ENCODE measurements at regions not wholly inside any gene's neighbourhood (a gene's known extent, or its start where the extent isn't known, plus 50 kb on each side); places are given as distances from the start of the nearest gene placed in this dataset.

DNA sequence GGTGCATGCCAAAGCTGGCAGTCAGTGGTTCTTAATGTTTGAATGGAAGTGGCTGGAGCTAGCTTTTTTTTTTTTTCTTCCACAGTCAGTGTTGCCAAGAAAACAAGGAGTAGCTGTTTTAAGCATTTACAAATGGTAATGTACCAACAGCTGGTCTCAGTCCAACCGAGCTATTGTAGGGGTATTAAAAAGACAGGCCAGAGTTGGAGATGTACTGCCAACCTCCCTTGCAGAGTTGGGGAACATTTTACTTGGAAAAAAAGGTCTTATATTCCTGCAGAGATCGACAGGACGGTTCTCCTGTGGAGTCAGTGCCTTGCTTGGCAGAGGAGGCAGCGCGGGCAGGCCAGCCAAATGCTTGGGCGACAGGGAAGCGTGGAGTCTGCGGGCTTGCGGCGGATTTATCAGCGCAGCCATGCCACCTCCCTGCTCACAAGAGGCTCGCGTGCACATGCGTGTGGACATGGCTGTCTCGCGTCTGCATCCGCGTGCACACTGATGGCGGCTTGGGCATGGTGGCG lies 338.1 kb downstream of the RPS6KC1 start:
- TF ChIP-seq, protein P1, sequence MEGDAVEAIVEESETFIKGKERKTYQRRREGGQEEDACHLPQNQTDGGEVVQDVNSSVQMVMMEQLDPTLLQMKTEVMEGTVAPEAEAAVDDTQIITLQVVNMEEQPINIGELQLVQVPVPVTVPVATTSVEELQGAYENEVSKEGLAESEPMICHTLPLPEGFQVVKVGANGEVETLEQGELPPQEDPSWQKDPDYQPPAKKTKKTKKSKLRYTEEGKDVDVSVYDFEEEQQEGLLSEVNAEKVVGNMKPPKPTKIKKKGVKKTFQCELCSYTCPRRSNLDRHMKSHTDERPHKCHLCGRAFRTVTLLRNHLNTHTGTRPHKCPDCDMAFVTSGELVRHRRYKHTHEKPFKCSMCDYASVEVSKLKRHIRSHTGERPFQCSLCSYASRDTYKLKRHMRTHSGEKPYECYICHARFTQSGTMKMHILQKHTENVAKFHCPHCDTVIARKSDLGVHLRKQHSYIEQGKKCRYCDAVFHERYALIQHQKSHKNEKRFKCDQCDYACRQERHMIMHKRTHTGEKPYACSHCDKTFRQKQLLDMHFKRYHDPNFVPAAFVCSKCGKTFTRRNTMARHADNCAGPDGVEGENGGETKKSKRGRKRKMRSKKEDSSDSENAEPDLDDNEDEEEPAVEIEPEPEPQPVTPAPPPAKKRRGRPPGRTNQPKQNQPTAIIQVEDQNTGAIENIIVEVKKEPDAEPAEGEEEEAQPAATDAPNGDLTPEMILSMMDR (IDR thresholded peaks at IDR 0.05; ENCODE audit: low read depth, low read length): no peak
- no peak overlapping the region for H3K4me3 ChIP-seq (ENCODE audit: low read depth, low read length)
- in situ Hi-C loops (cut with HindIII; ENCODE audit: low sequenced_read_pairs): no loop called here
- DNase-seq (ENCODE audit: low read depth, low spot score): peak; percentile 4

DNA sequence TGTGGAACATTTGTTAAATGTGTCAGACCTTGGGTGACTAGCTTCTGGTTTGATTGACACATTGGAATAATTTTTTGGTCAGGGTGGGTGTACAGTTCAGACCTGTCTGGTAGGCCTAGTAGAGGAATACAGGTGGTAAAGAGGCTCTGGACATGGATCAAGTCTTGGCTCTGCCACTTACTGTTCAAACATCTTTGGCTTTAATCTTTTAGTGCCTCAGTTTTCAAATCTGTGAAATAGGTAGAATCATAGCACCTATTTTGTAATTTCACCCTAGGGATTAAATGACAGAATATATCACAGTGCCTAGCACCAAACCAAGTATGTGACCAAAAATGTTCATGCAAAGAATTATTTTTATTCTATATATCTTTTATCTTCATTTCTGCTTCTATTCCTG lies 340.4 kb downstream of the RPS6KC1 start:
- H3K4me3 ChIP-seq (ENCODE audit: low read depth, low read length): no peak overlapping the region
- no peak for DNase-seq (ENCODE audit: low read depth, low spot score)
- TF ChIP-seq, protein P1 (IDR thresholded peaks at IDR 0.05; ENCODE audit: low read depth, low read length): no peak
- in situ Hi-C loops (cut with HindIII; ENCODE audit: low sequenced_read_pairs): no loop called here

DNA sequence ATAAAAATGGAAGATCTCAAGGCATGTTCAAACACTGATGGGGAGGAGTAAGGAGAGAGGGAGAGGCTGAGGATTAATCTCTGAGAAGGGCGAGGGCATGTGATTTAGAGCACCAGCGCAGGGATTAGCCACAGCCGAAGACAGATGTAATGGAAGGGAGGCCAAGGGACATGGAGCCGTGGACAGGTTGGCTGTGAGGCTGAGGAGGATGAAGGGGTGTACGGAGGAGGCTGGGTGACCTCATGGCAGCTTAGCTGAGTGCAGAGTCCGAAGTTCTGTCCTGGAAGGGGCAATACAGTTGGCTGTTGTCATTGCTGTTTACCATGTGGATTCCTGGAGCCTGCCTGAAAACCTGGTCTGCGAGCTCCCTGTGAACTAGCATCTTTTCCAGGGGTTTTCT lies 342.8 kb downstream of the RPS6KC1 start:
- no peak overlapping the region for H3K4me3 ChIP-seq (ENCODE audit: low read depth, low read length)
- in situ Hi-C loops (cut with HindIII; ENCODE audit: low sequenced_read_pairs): no loop called here
- DNase-seq (ENCODE audit: low read depth, low spot score): no peak
- TF ChIP-seq, protein P1 (IDR thresholded peaks at IDR 0.05; ENCODE audit: low read depth, low read length): no peak

DNA sequence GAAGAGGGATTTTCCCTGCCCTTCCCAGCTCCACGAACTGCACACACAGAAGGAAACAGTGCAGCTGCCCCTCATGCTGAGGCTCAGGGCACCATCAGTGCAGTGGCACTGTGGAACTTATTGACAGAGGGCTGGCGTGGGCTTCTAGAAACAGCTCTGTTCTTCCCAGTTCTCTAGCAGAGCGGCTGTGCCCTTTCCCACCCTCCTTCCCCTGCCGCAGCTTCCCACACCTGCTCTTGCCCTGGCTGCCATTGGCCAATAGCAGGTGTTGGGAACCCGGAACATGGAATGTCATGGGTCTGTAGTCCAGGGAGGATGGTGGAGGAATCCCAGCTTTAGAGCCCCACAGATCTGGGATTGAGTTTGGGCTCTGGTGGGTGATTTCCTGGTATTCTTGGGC lies 343.8 kb downstream of the RPS6KC1 start:
- TF ChIP-seq, protein P1 (IDR thresholded peaks at IDR 0.05; ENCODE audit: low read depth, low read length): no peak
- H3K4me3 ChIP-seq (ENCODE audit: low read depth, low read length): no peak overlapping the region
- DNase-seq (ENCODE audit: low read depth, low spot score): no peak
- in situ Hi-C loops (cut with HindIII; ENCODE audit: low sequenced_read_pairs): no loop called here

DNA sequence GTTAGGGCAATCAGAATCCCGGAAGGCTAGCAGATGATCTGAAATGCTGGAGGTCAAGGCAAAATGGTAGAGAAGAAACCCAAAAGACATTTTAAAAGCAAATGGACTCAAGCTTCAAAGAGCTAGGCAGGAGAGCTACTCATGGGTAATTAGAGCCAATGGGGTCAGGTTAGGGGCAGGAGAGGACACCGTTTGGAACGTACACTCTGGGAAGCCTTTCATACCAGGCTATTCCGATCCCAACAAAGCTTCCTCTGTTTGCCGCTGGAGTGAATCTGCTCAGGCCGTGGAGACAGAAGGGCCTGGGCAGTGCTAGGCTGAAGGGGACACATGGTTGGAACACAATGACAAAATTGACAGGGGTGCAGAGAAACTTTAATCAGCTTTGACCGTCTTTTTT lies 346.6 kb downstream of the RPS6KC1 start:
- in situ Hi-C loops (cut with HindIII; ENCODE audit: low sequenced_read_pairs): no loop called here
- no peak overlapping the region for H3K4me3 ChIP-seq (ENCODE audit: low read depth, low read length)
- TF ChIP-seq, protein P1 (IDR thresholded peaks at IDR 0.05; ENCODE audit: low read depth, low read length): no peak
- DNase-seq (ENCODE audit: low read depth, low spot score): no peak

DNA sequence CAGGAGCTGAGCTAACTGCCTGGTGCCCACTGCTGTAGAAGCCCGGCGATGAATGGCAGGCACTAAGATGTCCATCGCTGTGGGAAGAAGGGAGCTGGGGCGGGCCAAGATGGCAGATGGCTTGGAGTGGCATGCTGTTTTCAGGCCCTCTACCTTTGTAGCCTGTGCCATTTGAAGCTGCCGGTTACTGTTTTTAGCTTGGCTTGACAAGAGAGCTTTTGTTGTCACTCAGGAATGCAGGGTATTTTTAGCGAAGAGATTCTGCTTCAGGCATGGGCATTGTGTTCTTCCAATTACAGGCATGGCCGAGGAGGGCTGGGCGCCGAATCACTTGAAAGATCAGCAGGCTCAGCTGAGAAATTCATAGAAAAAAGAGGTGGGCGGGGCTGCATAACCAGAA lies 348.7 kb downstream of the RPS6KC1 start:
- in situ Hi-C loops (cut with HindIII; ENCODE audit: low sequenced_read_pairs): no loop called here
- H3K4me3 ChIP-seq (ENCODE audit: low read depth, low read length): no peak overlapping the region
- no peak for DNase-seq (ENCODE audit: low read depth, low spot score)

More for the DNA sequence above, 348.7 kb downstream of the RPS6KC1 start:
- TF ChIP-seq, protein P1 (IDR thresholded peaks at IDR 0.05; ENCODE audit: low read depth, low read length): no peak
